GM23338 (cell line): ENCODE measurements at regions not wholly inside any gene's neighbourhood (a gene's known extent, or its start where the extent isn't known, plus 50 kb on each side); places are given as distances from the start of the nearest gene placed in this dataset.

Source experiments
- ATAC-seq: fragments of 200-7000 bp; cut with Tn5 transposase; 3 replicates; pipeline ENCODE4 v1.9.1; 2020
- DNase-seq: peaks from one replicate; pipeline ENCODE4 v3.0.0-alpha.2; 2015; ENCODE audit warnings: low spot score
- H2AFZ ChIP-seq: fragments of 200-600 bp; sonication (generic); 2 replicates; pipeline ENCODE4 v1.8.0; 2016; ENCODE audit warnings: antibody characterized with exemption, mild to moderate bottlenecking, moderate library complexity
- H3F3A ChIP-seq: fragments of 200-600 bp; sonication (generic); replicated peaks from 2 replicates; pipeline ENCODE4 v1.8.0; 2017; ENCODE audit warnings: antibody characterized with exemption, mixed run types, low read depth
- H3K27ac ChIP-seq: fragments of 200-600 bp; sonication (generic); 2 replicates; pipeline ENCODE4 v1.6.1; 2016; ENCODE audit warnings: low read depth
- H3K27me3 ChIP-seq: fragments of 200-600 bp; sonication (generic); 2 replicates; pipeline ENCODE4 v1.8.0; 2016; ENCODE audit warnings: mild to moderate bottlenecking, mixed run types, moderate library complexity; ENCODE audit not compliant: insufficient read depth
- H3K36me3 ChIP-seq: fragments of 200-600 bp; sonication (generic); 2 replicates; pipeline ENCODE4 v1.8.0; 2016; ENCODE audit warnings: mild to moderate bottlenecking; ENCODE audit not compliant: insufficient read depth
- H3K4me1 ChIP-seq: fragments of 200-600 bp; sonication (generic); 2 replicates; pipeline ENCODE4 v1.8.0; 2016; ENCODE audit warnings: mild to moderate bottlenecking, moderate library complexity; ENCODE audit not compliant: insufficient read depth
- H3K4me2 ChIP-seq: fragments of 200-600 bp; sonication (generic); 2 replicates; pipeline ENCODE4 v1.7.1; 2017; ENCODE audit warnings: mixed run types
- H3K4me3 ChIP-seq: fragments of 200-600 bp; sonication (generic); 2 replicates; pipeline ENCODE4 v1.6.1; 2016; ENCODE audit warnings: mixed run types
- H3K79me2 ChIP-seq: fragments of 200-600 bp; sonication (generic); replicated peaks from 2 replicates; pipeline ENCODE4 v1.8.0; 2017; ENCODE audit warnings: mild to moderate bottlenecking; ENCODE audit not compliant: insufficient read depth
- H3K9me2 ChIP-seq: fragments of 200-600 bp; sonication (generic); 2 replicates; pipeline ENCODE4 v1.8.0; 2017; ENCODE audit not compliant: insufficient read depth
- H4K20me1 ChIP-seq: fragments of 200-600 bp; sonication (generic); replicated peaks from 2 replicates; pipeline ENCODE4 v1.8.0; 2017; ENCODE audit warnings: mild to moderate bottlenecking; ENCODE audit not compliant: insufficient read depth
- H3K27ac Mint-ChIP-seq: 2 replicates; pipeline ENCODE4 v1.8.0; 2020; ENCODE audit warnings: inconsistent platforms, mild to moderate bottlenecking, moderate library complexity, mixed read lengths
- H3K27me3 Mint-ChIP-seq: 3 replicates; pipeline ENCODE4 v1.8.0; 2022; ENCODE audit warnings: low read depth, mild to moderate bottlenecking, moderate library complexity, mixed read lengths, inconsistent platforms; ENCODE audit not compliant: insufficient read depth, poor library complexity
- H3K36me3 Mint-ChIP-seq: 3 replicates; pipeline ENCODE4 v1.8.0; 2021; ENCODE audit warnings: low read depth, mild to moderate bottlenecking, inconsistent platforms, moderate library complexity, mixed read lengths
- H3K4me1 Mint-ChIP-seq: 3 replicates; pipeline ENCODE4 v1.8.0; 2020; ENCODE audit warnings: mild to moderate bottlenecking, inconsistent platforms, mixed read lengths
- H3K4me3 Mint-ChIP-seq: 3 replicates; pipeline ENCODE4 v1.8.0; 2021; ENCODE audit warnings: moderate library complexity, mild to moderate bottlenecking, inconsistent platforms, mixed read lengths
- H3K9me3 Mint-ChIP-seq: 3 replicates; pipeline ENCODE4 v1.8.0; 2020; ENCODE audit warnings: moderate library complexity, mild to moderate bottlenecking, inconsistent platforms, mixed read lengths
- CREB1 ChIP-seq: fragments of 250-450 bp; sonication (Bioruptor Pico); IDR thresholded peaks from 2 replicates; pipeline ENCODE4 v1.5.0; 2020; ENCODE audit warnings: low read depth, mild to moderate bottlenecking, moderate library complexity
- EZH2 ChIP-seq: fragments of 200-600 bp; sonication (generic); IDR thresholded peaks from one replicate; pipeline ENCODE4 v1.8.0; 2017; ENCODE audit warnings: antibody characterized with exemption, mild to moderate bottlenecking, low read depth; ENCODE audit not compliant: unreplicated experiment
- EZH2phosphoT487 ChIP-seq: fragments of 200-600 bp; sonication (generic); IDR thresholded peaks from one replicate; pipeline ENCODE4 v1.8.1; 2018; ENCODE audit warnings: antibody characterized with exemption; ENCODE audit not compliant: unreplicated experiment
- POLR2AphosphoS5 ChIP-seq: IDR thresholded peaks from 2 replicates; pipeline ENCODE4 v1.6.1; 2016; ENCODE audit warnings: antibody characterized with exemption, low read depth
- STAT1 ChIP-seq: IDR thresholded peaks from one replicate; pipeline ENCODE4 v1.6.1; 2016; ENCODE audit warnings: antibody characterized with exemption; ENCODE audit not compliant: unreplicated experiment
- ZNF114 ChIP-seq: fragments of 250-450 bp; sonication (Bioruptor Pico); IDR thresholded peaks from 2 replicates; pipeline ENCODE4 v1.5.0; 2020; ENCODE audit warnings: mild to moderate bottlenecking, moderate library complexity
- ZNF331 ChIP-seq: fragments of 250-450 bp; sonication (Bioruptor Pico); IDR thresholded peaks from 2 replicates; pipeline ENCODE4 v1.5.0; 2020; ENCODE audit warnings: low read depth, mild to moderate bottlenecking, moderate library complexity
- TF ChIP-seq, protein P1 (sequence below), 2 experiments: fragments of 200-600 bp in 1 of 2; sonication (generic) in 1 of 2; conservative IDR thresholded peaks; 2 replicates each; pipeline versions ENCODE4 v1.5.1 to v1.6.1; 2016 to 2017; ENCODE audit warnings: antibody characterized with exemption in 2 of 2, low read depth in 2 of 2, mild to moderate bottlenecking in 2 of 2, moderate library complexity in 1 of 2
- TF ChIP-seq, protein P2 (sequence below): fragments of 250-450 bp; sonication (Bioruptor Pico); IDR thresholded peaks from 2 replicates; pipeline ENCODE4 v1.5.0; 2020; ENCODE audit warnings: mild to moderate bottlenecking, moderate library complexity
- TF ChIP-seq, protein P3 (sequence below): IDR thresholded peaks from 2 replicates; pipeline ENCODE4 v1.6.1; 2016; ENCODE audit warnings: antibody characterized with exemption
- TF ChIP-seq, protein P4 (sequence below): IDR thresholded peaks from one replicate; pipeline ENCODE4 v1.6.1; 2018; ENCODE audit warnings: antibody characterized with exemption; ENCODE audit not compliant: unreplicated experiment

DNA sequence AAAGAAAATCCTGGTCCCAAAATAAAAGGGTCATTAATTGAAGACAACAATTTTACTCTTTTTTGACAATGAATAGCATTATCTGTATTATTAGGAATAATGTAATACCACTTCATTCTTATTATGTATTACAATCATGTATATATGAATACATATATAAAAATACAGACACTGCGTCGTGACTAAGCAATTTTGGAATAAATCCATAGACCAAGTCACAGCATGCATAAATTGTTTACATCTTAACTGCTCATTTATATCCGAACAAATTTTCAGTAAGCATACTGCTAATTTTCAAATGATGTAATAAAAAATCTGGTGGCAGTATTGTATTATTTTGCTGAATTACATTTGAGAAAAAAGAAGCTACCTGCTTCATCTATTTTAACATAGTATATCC is 321.6 kb upstream of the PITX2 start:
- ATAC-seq, result no peak
- Mint-ChIP-seq H3K27ac (no peak overlapping the region), H3K4me1 (no peaks in the 10 kb centered on the region), H3K9me3 (no peaks in the 10 kb centered on the region), H3K4me3 (no peak overlapping the region), H3K27me3 (no peaks in the 10 kb centered on the region), H3K36me3 (no peaks in the 10 kb centered on the region)
- Histone ChIP-seq H3K79me2 (no peaks in the 10 kb centered on the region), H3K4me2 (no peak overlapping the region), H4K20me1 (no peaks in the 10 kb centered on the region), H3K9me2 (no peaks in the 10 kb centered on the region), H3K36me3 (no peaks in the 10 kb centered on the region), H3K27ac (no peak overlapping the region), H2AFZ (no peak overlapping the region), H3K27me3 (no peaks in the 10 kb centered on the region), H3F3A (no peaks in the 10 kb centered on the region), H3K4me3 (no peak overlapping the region), H3K4me1 (no peaks in the 10 kb centered on the region)
- TF ChIP-seq CREB1 (no peak), STAT1 (no peak), ZNF114 (CRISPR knock-in tag) (no peak), ZNF331 (CRISPR knock-in tag) (no peak), EZH2phosphoT487 (no peak), POLR2AphosphoS5 (no peak), EZH2 (no peak)
- TF ChIP-seq, protein P1, sequence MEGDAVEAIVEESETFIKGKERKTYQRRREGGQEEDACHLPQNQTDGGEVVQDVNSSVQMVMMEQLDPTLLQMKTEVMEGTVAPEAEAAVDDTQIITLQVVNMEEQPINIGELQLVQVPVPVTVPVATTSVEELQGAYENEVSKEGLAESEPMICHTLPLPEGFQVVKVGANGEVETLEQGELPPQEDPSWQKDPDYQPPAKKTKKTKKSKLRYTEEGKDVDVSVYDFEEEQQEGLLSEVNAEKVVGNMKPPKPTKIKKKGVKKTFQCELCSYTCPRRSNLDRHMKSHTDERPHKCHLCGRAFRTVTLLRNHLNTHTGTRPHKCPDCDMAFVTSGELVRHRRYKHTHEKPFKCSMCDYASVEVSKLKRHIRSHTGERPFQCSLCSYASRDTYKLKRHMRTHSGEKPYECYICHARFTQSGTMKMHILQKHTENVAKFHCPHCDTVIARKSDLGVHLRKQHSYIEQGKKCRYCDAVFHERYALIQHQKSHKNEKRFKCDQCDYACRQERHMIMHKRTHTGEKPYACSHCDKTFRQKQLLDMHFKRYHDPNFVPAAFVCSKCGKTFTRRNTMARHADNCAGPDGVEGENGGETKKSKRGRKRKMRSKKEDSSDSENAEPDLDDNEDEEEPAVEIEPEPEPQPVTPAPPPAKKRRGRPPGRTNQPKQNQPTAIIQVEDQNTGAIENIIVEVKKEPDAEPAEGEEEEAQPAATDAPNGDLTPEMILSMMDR (conservative IDR thresholded peaks at IDR 0.05; ENCODE audit: low read depth in 2 of 2), result no peak
- TF ChIP-seq, protein P2, sequence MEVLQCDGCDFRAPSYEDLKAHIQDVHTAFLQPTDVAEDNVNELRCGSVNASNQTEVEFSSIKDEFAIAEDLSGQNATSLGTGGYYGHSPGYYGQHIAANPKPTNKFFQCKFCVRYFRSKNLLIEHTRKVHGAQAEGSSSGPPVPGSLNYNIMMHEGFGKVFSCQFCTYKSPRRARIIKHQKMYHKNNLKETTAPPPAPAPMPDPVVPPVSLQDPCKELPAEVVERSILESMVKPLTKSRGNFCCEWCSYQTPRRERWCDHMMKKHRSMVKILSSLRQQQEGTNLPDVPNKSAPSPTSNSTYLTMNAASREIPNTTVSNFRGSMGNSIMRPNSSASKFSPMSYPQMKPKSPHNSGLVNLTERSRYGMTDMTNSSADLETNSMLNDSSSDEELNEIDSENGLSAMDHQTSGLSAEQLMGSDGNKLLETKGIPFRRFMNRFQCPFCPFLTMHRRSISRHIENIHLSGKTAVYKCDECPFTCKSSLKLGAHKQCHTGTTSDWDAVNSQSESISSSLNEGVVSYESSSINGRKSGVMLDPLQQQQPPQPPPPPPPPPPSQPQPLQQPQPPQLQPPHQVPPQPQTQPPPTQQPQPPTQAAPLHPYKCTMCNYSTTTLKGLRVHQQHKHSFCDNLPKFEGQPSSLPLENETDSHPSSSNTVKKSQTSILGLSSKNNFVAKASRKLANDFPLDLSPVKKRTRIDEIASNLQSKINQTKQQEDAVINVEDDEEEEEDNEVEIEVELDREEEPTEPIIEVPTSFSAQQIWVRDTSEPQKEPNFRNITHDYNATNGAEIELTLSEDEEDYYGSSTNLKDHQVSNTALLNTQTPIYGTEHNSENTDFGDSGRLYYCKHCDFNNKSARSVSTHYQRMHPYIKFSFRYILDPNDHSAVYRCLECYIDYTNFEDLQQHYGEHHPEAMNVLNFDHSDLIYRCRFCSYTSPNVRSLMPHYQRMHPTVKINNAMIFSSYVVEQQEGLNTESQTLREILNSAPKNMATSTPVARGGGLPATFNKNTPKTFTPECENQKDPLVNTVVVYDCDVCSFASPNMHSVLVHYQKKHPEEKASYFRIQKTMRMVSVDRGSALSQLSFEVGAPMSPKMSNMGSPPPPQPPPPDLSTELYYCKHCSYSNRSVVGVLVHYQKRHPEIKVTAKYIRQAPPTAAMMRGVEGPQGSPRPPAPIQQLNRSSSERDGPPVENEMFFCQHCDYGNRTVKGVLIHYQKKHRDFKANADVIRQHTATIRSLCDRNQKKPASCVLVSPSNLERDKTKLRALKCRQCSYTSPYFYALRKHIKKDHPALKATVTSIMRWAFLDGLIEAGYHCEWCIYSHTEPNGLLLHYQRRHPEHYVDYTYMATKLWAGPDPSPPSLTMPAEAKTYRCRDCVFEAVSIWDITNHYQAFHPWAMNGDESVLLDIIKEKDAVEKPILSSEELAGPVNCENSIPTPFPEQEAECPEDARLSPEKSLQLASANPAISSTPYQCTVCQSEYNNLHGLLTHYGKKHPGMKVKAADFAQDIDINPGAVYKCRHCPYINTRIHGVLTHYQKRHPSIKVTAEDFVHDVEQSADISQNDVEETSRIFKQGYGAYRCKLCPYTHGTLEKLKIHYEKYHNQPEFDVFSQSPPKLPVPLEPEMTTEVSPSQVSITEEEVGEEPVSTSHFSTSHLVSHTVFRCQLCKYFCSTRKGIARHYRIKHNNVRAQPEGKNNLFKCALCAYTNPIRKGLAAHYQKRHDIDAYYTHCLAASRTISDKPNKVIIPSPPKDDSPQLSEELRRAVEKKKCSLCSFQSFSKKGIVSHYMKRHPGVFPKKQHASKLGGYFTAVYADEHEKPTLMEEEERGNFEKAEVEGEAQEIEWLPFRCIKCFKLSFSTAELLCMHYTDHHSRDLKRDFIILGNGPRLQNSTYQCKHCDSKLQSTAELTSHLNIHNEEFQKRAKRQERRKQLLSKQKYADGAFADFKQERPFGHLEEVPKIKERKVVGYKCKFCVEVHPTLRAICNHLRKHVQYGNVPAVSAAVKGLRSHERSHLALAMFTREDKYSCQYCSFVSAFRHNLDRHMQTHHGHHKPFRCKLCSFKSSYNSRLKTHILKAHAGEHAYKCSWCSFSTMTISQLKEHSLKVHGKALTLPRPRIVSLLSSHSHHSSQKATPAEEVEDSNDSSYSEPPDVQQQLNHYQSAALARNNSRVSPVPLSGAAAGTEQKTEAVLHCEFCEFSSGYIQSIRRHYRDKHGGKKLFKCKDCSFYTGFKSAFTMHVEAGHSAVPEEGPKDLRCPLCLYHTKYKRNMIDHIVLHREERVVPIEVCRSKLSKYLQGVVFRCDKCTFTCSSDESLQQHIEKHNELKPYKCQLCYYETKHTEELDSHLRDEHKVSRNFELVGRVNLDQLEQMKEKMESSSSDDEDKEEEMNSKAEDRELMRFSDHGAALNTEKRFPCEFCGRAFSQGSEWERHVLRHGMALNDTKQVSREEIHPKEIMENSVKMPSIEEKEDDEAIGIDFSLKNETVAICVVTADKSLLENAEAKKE (CRISPR knock-in tag), result no peak
- TF ChIP-seq, protein P3, sequence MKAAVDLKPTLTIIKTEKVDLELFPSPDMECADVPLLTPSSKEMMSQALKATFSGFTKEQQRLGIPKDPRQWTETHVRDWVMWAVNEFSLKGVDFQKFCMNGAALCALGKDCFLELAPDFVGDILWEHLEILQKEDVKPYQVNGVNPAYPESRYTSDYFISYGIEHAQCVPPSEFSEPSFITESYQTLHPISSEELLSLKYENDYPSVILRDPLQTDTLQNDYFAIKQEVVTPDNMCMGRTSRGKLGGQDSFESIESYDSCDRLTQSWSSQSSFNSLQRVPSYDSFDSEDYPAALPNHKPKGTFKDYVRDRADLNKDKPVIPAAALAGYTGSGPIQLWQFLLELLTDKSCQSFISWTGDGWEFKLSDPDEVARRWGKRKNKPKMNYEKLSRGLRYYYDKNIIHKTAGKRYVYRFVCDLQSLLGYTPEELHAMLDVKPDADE, result no peak
- TF ChIP-seq, protein P4, sequence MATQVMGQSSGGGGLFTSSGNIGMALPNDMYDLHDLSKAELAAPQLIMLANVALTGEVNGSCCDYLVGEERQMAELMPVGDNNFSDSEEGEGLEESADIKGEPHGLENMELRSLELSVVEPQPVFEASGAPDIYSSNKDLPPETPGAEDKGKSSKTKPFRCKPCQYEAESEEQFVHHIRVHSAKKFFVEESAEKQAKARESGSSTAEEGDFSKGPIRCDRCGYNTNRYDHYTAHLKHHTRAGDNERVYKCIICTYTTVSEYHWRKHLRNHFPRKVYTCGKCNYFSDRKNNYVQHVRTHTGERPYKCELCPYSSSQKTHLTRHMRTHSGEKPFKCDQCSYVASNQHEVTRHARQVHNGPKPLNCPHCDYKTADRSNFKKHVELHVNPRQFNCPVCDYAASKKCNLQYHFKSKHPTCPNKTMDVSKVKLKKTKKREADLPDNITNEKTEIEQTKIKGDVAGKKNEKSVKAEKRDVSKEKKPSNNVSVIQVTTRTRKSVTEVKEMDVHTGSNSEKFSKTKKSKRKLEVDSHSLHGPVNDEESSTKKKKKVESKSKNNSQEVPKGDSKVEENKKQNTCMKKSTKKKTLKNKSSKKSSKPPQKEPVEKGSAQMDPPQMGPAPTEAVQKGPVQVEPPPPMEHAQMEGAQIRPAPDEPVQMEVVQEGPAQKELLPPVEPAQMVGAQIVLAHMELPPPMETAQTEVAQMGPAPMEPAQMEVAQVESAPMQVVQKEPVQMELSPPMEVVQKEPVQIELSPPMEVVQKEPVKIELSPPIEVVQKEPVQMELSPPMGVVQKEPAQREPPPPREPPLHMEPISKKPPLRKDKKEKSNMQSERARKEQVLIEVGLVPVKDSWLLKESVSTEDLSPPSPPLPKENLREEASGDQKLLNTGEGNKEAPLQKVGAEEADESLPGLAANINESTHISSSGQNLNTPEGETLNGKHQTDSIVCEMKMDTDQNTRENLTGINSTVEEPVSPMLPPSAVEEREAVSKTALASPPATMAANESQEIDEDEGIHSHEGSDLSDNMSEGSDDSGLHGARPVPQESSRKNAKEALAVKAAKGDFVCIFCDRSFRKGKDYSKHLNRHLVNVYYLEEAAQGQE, result no peak
- no peak for DNase-seq
